Stomach (tissue), 8 donors: ENCODE measurements at regions not wholly inside any gene's neighbourhood (a gene's known extent, or its start where the extent isn't known, plus 50 kb on each side); places are given as distances from the start of the nearest gene placed in this dataset.
"Not testable (repeated sequence)": the region's sequence is repeated elsewhere in the genome, so short reads cannot be mapped to it uniquely, and the experiment has no call there.

Experiments
- DNase-seq, 2 donors: peaks; one replicate each; pipeline versions ENCODE4 v3.0.0 to v3.0.0-alpha.2; 2013 to 2019
- H3K27ac ChIP-seq, 5 donors: fragments of 200-600 bp in 4 of 5; sonication (generic) in 4 of 5; one replicate each; pipeline ENCODE4 v1.5.1; 2013 to 2019; ENCODE audit warnings: mild to moderate bottlenecking in 1 of 5, moderate library complexity in 1 of 5
- H3K27me3 ChIP-seq, 3 donors: fragments of 200-600 bp; sonication (generic); one replicate each; pipeline ENCODE4 v1.5.1; 2017 to 2019; ENCODE audit warnings: mixed run types in 1 of 3
- H3K36me3 ChIP-seq, 4 donors: fragments of 200-600 bp; sonication (generic); 1 replicate in 3 of 4; 2 replicates in 1 of 4; pipeline ENCODE4 v1.5.1; 2016 to 2019
- H3K4me1 ChIP-seq, 4 donors: fragments of 200-600 bp; sonication (generic); one replicate each; pipeline ENCODE4 v1.5.1; 2016 to 2019
- H3K4me3 ChIP-seq, 4 donors: fragments of 200-600 bp; sonication (generic) in 3 of 4; one replicate each; pipeline ENCODE4 v1.5.1; 2016 to 2019; ENCODE audit warnings: mild to moderate bottlenecking in 1 of 4
- H3K9me3 ChIP-seq, 4 donors: fragments of 200-600 bp; sonication (generic); one replicate each; pipeline ENCODE4 v1.5.1; 2016 to 2019
- WGBS, 5 donors: extraction: QIAGEN DNeasy Blood & Tissue Kit in 3 of 5; methylation state at CpG; one replicate each; pipeline versions ENCODE4 v1.1.5 to v1.1.7; 2013 to 2018; 5-methylcytosine and 5-hydroxymethylcytosine counted together
- intact Hi-C: fragments of 100-400 bp; cut with DNase I; formaldehyde crosslinking; loops from one replicate; pipeline ENCODE4 v1.15.1; 2023; ENCODE audit warnings: low total_unique reads
- TF ChIP-seq, protein P1 (sequence below), 7 experiments: fragments of 450-650 bp in 4 of 7; fragments of 200-600 bp in 3 of 7; sonication (generic) in 3 of 7; IDR thresholded peaks; one replicate each; pipeline ENCODE4 v1.5.1; 2016 to 2019; ENCODE audit warnings: antibody characterized with exemption in 7 of 7, control low read depth in 2 of 7, mild to moderate bottlenecking in 1 of 7
- donor health status: healthy with polysubstance abuse.
- donor health status: Bipolar disorder and iron deficiency.
- donor health status: healthy.

DNA sequence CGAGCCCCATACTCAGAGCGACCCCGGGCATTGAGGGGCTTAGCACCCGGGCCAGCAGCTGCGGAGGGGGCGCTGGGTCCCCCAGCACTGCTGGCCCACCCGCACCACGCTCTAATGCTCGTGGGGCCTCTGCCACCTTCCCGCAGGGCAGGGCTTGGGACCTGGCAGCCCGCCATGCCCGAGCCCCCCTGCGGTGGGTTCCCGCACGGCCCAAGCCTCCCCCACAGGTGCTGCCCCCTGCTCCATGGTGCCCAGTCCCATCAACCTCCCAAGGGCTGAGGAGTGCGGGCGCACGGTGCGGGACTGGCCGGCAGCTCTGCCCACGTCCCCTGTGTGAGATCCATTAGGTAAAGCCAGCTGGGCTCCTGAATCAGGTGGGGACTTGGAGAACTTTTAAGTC is 429.2 kb upstream of the PCDH11Y start:
- H3K9me3 ChIP-seq, H3K27ac ChIP-seq, H3K36me3 ChIP-seq, H3K27me3 ChIP-seq, H3K4me3 ChIP-seq, intact Hi-C loops, H3K4me1 ChIP-seq, DNase-seq: not testable (repeated sequence)
- WGBS, 5 donors, result 93 to 98% methylated on average over 6 to 21 of the region's 21 CpGs; no CpG with 5 or more reads in 3 of the 5 donors

DNA sequence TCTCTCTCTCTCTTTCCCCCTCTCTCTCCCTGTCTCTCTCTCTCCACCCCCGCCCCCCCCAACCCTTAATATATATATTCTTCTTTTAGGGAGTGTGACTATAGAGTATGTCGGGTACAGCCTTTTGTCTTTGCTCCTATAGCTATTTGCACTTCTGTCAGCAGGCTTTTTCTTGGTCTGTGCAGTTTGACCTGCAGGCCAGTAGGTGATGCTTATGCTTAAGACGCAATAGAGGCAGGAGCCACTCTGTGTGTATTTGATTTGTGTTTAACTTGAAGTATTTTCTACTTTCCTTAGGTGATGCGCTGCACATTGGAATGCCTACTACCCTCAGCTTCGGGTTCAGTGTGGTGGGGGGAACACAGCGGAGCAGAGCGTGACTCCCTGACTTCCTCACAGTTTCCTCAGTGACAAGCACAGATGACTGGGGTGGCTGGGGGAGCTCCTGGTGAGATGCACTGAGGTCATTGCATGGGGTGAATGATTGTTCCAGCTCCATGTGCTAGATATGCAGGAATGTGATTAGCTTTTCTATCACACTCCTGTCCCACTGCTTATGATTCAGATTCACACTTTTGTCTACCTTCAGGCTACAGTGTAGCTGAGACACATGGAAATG is 407.1 kb upstream of the PCDH11Y start:
- H3K27me3 ChIP-seq, DNase-seq, H3K36me3 ChIP-seq, H3K9me3 ChIP-seq, H3K4me3 ChIP-seq, H3K4me1 ChIP-seq, intact Hi-C loops, H3K27ac ChIP-seq: not testable (repeated sequence)
- TF ChIP-seq, protein P1, sequence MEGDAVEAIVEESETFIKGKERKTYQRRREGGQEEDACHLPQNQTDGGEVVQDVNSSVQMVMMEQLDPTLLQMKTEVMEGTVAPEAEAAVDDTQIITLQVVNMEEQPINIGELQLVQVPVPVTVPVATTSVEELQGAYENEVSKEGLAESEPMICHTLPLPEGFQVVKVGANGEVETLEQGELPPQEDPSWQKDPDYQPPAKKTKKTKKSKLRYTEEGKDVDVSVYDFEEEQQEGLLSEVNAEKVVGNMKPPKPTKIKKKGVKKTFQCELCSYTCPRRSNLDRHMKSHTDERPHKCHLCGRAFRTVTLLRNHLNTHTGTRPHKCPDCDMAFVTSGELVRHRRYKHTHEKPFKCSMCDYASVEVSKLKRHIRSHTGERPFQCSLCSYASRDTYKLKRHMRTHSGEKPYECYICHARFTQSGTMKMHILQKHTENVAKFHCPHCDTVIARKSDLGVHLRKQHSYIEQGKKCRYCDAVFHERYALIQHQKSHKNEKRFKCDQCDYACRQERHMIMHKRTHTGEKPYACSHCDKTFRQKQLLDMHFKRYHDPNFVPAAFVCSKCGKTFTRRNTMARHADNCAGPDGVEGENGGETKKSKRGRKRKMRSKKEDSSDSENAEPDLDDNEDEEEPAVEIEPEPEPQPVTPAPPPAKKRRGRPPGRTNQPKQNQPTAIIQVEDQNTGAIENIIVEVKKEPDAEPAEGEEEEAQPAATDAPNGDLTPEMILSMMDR (IDR thresholded peaks at IDR 0.05), result peak in 1 of 7 experiments; percentile 13
- 34 to 41% (median 41%) methylated on average over 4 to 7 of the region's 7 CpGs; no CpG with 5 or more reads in 2 of the 5 donors for WGBS, 5 donors

DNA sequence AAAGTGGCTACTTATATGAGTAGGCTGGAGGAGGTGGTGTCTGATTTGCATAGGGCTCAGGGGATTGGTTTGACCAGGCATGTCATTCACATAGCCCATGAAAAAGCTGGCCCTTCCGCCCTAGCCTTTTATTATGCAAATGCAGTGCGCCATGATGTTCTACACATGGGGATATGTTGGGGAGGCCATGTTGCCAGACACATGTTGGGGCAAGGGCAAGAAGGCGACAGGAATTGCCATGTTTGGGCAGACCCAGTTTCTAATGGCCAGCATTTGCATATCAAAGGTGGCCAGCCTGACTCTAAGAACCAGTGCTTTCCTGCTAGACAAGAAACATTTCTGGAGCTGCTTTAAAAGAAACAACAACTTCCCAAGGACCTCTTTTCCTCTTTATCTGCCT is 396.6 kb upstream of the PCDH11Y start:
- H3K36me3 ChIP-seq, H3K4me3 ChIP-seq, H3K4me1 ChIP-seq, intact Hi-C loops, DNase-seq, H3K27ac ChIP-seq, H3K27me3 ChIP-seq, H3K9me3 ChIP-seq: not testable (repeated sequence)
- 82 to 90% (median 85%) methylated on average over 3 of the region's 3 CpGs; no CpG with 5 or more reads in 2 of the 5 donors for WGBS, 5 donors
